Type B pancreatic cell (in vitro differentiated cells): ENCODE measurements at regions not wholly inside any gene's neighbourhood (a gene's known extent, or its start where the extent isn't known, plus 50 kb on each side); places are given as distances from the start of the nearest gene placed in this dataset.

Experiments
- DNase-seq: peaks from one replicate; pipeline ENCODE4 v3.0.0; 2021; ENCODE audit warnings: mixed read lengths; ENCODE audit not compliant: unreplicated experiment; ENCODE audit errors: extremely low spot score
- H3K27ac Mint-ChIP-seq: 2 replicates; pipeline ENCODE4 v1.8.0; 2021; ENCODE audit warnings: mild to moderate bottlenecking, mixed read lengths
- H3K27me3 Mint-ChIP-seq: 2 replicates; pipeline ENCODE4 v1.8.0; 2021; ENCODE audit warnings: mixed read lengths
- H3K36me3 Mint-ChIP-seq: 2 replicates; pipeline ENCODE4 v1.8.0; 2021; ENCODE audit warnings: mixed read lengths
- H3K4me1 Mint-ChIP-seq: one replicate; pipeline ENCODE4 v1.8.0; 2021; ENCODE audit warnings: mixed read lengths; ENCODE audit not compliant: unreplicated experiment
- H3K4me3 Mint-ChIP-seq: 2 replicates; pipeline ENCODE4 v1.8.0; 2021; ENCODE audit warnings: mild to moderate bottlenecking, mixed read lengths
- H3K9me3 Mint-ChIP-seq: 2 replicates; pipeline ENCODE4 v1.8.0; 2021; ENCODE audit warnings: mixed read lengths
- TF ChIP-seq, protein P1 (sequence below): fragments of 200-600 bp; sonication (generic); conservative IDR thresholded peaks from 2 replicates; pipeline ENCODE4 v1.5.0; 2021; ENCODE audit warnings: antibody characterized with exemption, mild to moderate bottlenecking

DNA sequence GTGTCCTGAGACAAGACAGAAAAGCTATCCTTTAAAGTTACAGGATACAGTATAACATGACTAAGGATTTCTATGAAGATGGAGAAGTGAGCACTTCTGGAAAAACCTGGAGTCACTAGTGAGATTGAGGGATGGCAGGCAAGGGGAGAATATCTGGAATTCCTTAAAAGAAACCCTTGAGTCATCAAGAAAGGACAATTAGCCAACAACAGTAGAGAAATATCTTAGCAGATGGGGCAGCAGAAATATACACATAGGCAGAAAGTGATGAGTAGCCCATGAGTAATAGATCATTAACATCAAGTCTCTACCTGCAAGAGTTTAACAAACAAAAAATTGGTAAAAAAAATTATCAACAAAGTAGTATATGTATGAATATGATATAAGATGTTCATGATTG is 858.8 kb upstream of the FRG1 start:
- TF ChIP-seq, protein P1, sequence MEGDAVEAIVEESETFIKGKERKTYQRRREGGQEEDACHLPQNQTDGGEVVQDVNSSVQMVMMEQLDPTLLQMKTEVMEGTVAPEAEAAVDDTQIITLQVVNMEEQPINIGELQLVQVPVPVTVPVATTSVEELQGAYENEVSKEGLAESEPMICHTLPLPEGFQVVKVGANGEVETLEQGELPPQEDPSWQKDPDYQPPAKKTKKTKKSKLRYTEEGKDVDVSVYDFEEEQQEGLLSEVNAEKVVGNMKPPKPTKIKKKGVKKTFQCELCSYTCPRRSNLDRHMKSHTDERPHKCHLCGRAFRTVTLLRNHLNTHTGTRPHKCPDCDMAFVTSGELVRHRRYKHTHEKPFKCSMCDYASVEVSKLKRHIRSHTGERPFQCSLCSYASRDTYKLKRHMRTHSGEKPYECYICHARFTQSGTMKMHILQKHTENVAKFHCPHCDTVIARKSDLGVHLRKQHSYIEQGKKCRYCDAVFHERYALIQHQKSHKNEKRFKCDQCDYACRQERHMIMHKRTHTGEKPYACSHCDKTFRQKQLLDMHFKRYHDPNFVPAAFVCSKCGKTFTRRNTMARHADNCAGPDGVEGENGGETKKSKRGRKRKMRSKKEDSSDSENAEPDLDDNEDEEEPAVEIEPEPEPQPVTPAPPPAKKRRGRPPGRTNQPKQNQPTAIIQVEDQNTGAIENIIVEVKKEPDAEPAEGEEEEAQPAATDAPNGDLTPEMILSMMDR, result no peak
- Mint-ChIP-seq H3K4me1 (no peaks in the 10 kb centered on the region), H3K27me3 (no peaks in the 10 kb centered on the region), H3K9me3 (no peaks in the 10 kb centered on the region), H3K36me3 (no peaks in the 10 kb centered on the region), H3K27ac (no peak overlapping the region), H3K4me3 (no peak overlapping the region)
- DNase-seq, result no peak

DNA sequence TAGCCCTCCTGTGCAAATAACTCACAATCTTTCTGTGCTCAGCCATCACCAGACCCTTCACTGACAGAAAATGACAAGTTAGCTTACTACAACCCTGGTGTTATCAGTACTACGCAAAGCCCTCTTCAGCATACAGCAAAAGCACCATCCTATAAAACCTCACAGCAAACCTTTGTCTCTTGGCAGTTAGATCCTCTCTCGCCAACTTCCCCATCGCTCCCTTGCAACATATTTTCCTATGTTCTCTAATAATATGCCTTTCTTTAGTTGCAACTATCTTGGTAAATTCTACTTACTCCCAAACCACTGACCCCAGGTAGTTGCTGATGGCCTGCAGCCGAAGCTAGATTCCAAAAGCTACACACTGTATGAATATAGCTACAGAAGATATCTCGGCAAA is 856.9 kb upstream of the FRG1 start:
- TF ChIP-seq, protein P1, result no peak
- DNase-seq, result no peak
- no peaks in the 10 kb centered on the region for H3K9me3 Mint-ChIP-seq
- H3K27me3 Mint-ChIP-seq, result no peaks in the 10 kb centered on the region
- H3K36me3 Mint-ChIP-seq, result no peaks in the 10 kb centered on the region
- no peaks in the 10 kb centered on the region for H3K4me1 Mint-ChIP-seq
- no peak overlapping the region for H3K4me3 Mint-ChIP-seq
- no peak overlapping the region for H3K27ac Mint-ChIP-seq

DNA sequence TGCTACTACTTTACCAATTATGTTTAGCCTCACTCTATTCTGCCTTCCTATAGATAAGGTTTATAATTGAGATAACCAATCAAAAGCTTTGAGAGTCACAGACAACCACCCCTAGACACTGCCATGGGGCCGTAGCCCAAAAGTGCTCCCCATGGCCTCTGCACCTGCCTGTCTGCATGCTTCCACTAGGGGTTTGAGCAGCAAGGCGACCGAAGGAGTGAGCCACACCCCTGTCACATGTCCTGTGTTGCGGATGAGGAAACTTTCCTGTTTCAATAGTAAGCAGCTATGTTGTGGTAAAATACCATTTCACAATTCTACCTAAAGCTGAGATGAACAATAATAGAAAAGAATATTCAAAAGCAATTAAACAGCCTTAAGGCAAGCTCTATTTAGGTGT is 856.0 kb upstream of the FRG1 start:
- no peaks in the 10 kb centered on the region for H3K4me1 Mint-ChIP-seq
- no peaks in the 10 kb centered on the region for H3K27me3 Mint-ChIP-seq
- H3K9me3 Mint-ChIP-seq, result no peaks in the 10 kb centered on the region
- H3K27ac Mint-ChIP-seq, result no peak overlapping the region
- H3K36me3 Mint-ChIP-seq, result no peaks in the 10 kb centered on the region
- TF ChIP-seq, protein P1, result peak; percentile 41
- no peak overlapping the region for H3K4me3 Mint-ChIP-seq
- DNase-seq, result no peak

DNA sequence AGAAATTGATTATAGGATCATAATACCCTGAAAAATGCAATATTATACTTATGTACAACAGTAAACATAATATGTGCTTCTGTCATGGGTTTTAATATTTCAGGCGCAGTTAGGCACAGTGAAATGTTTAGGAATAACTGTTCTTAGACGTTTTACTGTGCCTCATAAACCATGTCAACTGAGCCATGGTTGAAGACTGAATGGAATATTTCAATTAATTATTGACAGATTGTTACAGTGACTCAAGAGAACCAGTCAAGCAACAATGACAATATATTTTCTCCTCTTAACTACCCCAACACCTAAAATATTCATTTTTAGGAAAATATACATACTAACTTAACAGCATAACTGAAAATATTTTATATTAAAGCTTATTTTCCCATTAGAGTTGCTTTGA is 852.7 kb upstream of the FRG1 start:
- H3K27me3 Mint-ChIP-seq, result no peaks in the 10 kb centered on the region
- H3K36me3 Mint-ChIP-seq, result no peaks in the 10 kb centered on the region
- H3K4me3 Mint-ChIP-seq, result no peak overlapping the region
- no peaks in the 10 kb centered on the region for H3K9me3 Mint-ChIP-seq
- H3K4me1 Mint-ChIP-seq, result no peaks in the 10 kb centered on the region
- TF ChIP-seq, protein P1, result no peak
- DNase-seq, result no peak
- no peak overlapping the region for H3K27ac Mint-ChIP-seq

DNA sequence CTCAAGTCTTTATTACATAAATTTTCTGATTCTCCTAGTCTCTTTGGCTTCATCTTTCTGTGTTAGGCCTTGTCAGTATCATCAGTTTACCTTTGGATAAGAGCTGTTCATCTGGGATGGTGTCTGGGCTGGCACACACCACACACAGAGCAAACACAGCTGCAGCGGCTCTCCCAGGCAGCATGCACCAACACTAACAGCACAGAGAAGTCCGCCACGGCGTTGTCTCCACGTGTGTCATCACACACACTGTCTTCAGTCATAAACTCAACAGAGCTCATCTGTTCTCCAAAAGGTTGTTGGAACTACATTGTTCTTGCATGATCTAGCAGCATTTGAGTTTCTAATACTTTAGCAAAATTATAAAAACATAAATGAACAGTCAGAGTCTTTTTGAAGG is 851.9 kb upstream of the FRG1 start:
- no peaks in the 10 kb centered on the region for H3K27me3 Mint-ChIP-seq
- H3K4me3 Mint-ChIP-seq, result no peak overlapping the region
- no peak for DNase-seq
- no peak overlapping the region for H3K27ac Mint-ChIP-seq
- no peaks in the 10 kb centered on the region for H3K4me1 Mint-ChIP-seq
- TF ChIP-seq, protein P1, result no peak
- no peaks in the 10 kb centered on the region for H3K36me3 Mint-ChIP-seq
- H3K9me3 Mint-ChIP-seq, result no peaks in the 10 kb centered on the region

DNA sequence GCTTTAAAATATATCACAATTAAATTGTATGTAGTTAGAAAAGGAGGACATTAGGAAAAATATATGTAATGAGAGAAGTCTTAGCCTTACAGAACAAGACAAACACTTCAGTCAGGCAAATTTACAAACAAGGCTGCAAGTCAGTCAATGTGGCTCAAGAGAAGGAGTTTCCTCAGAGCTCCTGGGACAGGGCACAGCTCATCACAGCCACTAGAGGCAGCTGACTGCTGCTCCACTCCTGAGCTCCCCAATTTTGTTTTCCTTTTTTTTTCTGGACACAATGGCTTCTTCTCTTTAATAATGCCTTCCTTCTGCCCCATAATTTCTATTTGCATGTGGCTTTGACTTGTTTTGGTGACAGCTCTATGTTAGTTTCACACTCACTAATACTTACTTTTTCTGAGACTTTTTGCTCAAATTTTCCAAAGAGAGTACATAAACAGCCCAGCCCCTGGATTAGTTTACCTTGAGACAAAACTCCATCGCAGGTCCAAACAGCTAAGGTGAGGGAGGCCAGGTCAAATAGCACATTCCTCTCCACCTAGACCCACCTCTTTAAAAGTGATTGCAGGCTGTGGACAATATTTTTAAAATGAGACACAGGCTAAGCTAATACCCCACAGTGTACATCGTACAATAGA is 850.4 kb upstream of the FRG1 start:
- DNase-seq, result no peak
- Mint-ChIP-seq H3K27ac (no peak overlapping the region), H3K27me3 (no peaks in the 10 kb centered on the region), H3K36me3 (no peaks in the 10 kb centered on the region), H3K4me1 (no peaks in the 10 kb centered on the region), H3K9me3 (no peaks in the 10 kb centered on the region), H3K4me3 (no peak overlapping the region)
- TF ChIP-seq, protein P1, result peak; percentile 73
